Right lobe of liver (tissue), 4 donors: ENCODE measurements at regions not wholly inside any gene's neighbourhood (a gene's known extent, or its start where the extent isn't known, plus 50 kb on each side); places are given as distances from the start of the nearest gene placed in this dataset.

Experiments used
- POLR2A ChIP-seq: fragments of 450-650 bp; IDR thresholded peaks from one replicate; pipeline ENCODE4 v1.6.1; 2017; ENCODE audit warnings: antibody characterized with exemption, mild to moderate bottlenecking
- TF ChIP-seq, protein P1 (sequence below), 4 donors: fragments of 200-600 bp in 3 of 4; fragments of 450-650 bp in 1 of 4; IDR thresholded peaks; one replicate each; pipeline versions ENCODE4 v1.5.1 to v1.8.0; 2016 to 2022; ENCODE audit warnings: antibody characterized with exemption in 4 of 4, mild to moderate bottlenecking in 2 of 4
- donor health status: DM: no; HTN: no; CAD: no.
- donor health status: DM: no; HTN: no; CAD: no.
- donor health status: DM: no; HTN: yes; CAD: no.

DNA sequence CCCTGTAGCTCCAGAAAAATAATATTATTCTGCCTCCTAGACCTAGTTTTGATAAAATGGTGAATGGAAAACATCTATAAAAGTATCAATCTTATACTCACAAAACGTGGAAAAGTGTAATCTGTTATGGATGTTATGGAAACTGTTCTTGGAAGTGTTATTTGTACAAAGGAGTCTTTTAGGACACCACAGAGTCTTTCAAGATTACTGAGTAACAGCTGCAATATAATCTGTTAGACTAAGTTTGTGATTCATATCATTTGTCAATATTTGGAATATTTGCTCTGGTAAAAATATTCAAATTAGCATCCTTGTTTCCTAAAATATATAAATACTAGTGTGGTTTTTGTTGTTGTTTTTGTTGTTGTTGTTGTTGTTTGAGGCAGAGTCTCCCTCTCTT is 87.9 kb downstream of the RAD51AP2 start:
- TF ChIP-seq POLR2A = no peak
- TF ChIP-seq, protein P1, sequence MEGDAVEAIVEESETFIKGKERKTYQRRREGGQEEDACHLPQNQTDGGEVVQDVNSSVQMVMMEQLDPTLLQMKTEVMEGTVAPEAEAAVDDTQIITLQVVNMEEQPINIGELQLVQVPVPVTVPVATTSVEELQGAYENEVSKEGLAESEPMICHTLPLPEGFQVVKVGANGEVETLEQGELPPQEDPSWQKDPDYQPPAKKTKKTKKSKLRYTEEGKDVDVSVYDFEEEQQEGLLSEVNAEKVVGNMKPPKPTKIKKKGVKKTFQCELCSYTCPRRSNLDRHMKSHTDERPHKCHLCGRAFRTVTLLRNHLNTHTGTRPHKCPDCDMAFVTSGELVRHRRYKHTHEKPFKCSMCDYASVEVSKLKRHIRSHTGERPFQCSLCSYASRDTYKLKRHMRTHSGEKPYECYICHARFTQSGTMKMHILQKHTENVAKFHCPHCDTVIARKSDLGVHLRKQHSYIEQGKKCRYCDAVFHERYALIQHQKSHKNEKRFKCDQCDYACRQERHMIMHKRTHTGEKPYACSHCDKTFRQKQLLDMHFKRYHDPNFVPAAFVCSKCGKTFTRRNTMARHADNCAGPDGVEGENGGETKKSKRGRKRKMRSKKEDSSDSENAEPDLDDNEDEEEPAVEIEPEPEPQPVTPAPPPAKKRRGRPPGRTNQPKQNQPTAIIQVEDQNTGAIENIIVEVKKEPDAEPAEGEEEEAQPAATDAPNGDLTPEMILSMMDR (IDR thresholded peaks at IDR 0.05) = no peak
